ENCODE measurements at regions not wholly inside any gene's neighbourhood (a gene's known extent, or its start where the extent isn't known, plus 50 kb on each side); places are given as distances from the start of the nearest gene placed in this dataset.

DNA sequence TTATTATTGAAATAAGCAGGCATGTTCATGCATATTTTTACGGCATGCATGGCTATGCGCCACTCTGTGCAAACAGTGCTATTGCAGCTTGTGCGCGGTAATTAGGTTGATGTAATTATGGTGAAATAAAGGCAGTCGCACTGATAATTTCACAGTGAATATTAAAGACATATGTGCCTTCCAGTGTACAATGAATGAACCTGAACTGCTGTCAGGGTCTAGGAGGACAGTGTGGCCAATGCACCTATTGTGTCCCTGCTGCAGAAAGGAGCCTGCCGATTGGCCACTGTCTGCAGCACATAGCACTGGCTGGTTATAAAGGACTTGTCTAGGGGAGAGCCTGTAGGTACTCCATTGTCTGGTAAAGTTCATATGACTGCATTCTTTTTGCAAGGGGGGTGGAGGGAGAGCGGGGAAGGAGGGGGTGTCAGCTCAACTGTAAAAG lies 340.4 kb downstream of the USP25 start:
- peaks cover under 1% of the 10 kb centered on the region for H3K27me3 Mint-ChIP-seq (ENCODE audit: insufficient read depth, low read depth, poor library complexity)
- no peak overlapping the region for H3K27ac Mint-ChIP-seq
- H3K27me3 ChIP-seq (ENCODE audit: insufficient read depth): no peaks in the 10 kb centered on the region
- H3K4me3 Mint-ChIP-seq: no peak overlapping the region
- no peaks in the 10 kb centered on the region for H3K36me3 Mint-ChIP-seq (ENCODE audit: low read depth)
- no peak for DNase-seq (ENCODE audit: low spot score)
- no peak overlapping the region for H3K4me2 ChIP-seq
- H3K4me1 ChIP-seq (ENCODE audit: insufficient read depth): 0 out of 2 replicates have a peak, but pooled peaks cover 6% of the 10 kb centered on the region
- H3K4me3 ChIP-seq: no peak overlapping the region
- H3F3A ChIP-seq (replicated peaks; ENCODE audit: low read depth): no peaks in the 10 kb centered on the region
- H3K4me1 Mint-ChIP-seq: peaks cover 11% of the 10 kb centered on the region
- H4K20me1 ChIP-seq (replicated peaks; ENCODE audit: insufficient read depth): no peaks in the 10 kb centered on the region
- no peak overlapping the region for H3K27ac ChIP-seq (ENCODE audit: low read depth)
- H3K36me3 ChIP-seq (ENCODE audit: insufficient read depth): no peaks in the 10 kb centered on the region
- H2AFZ ChIP-seq: peak overlapping the region; percentile 67; the same call in 1 of the 2 replicates
- ATAC-seq: peak; percentile 60
- no peaks in the 10 kb centered on the region for H3K9me3 Mint-ChIP-seq
- TF ChIP-seq ZNF331 (CRISPR knock-in tag; IDR thresholded peaks at IDR 0.05; ENCODE audit: low read depth) (no peak), EZH2 (IDR thresholded peaks at IDR 0.05; ENCODE audit: low read depth, unreplicated experiment) (no peak), ETS1 (IDR thresholded peaks at IDR 0.05) (no peak), STAT1 (IDR thresholded peaks at IDR 0.05; ENCODE audit: unreplicated experiment) (no peak), CTCF (conservative IDR thresholded peaks at IDR 0.05; ENCODE audit: low read depth in 2 of 2) (no peak), CREB1 (CRISPR knock-in tag; IDR thresholded peaks at IDR 0.05; ENCODE audit: low read depth) (no peak), EZH2phosphoT487 (IDR thresholded peaks at IDR 0.05; ENCODE audit: unreplicated experiment) (no peak)
- TF ChIP-seq, protein P1, sequence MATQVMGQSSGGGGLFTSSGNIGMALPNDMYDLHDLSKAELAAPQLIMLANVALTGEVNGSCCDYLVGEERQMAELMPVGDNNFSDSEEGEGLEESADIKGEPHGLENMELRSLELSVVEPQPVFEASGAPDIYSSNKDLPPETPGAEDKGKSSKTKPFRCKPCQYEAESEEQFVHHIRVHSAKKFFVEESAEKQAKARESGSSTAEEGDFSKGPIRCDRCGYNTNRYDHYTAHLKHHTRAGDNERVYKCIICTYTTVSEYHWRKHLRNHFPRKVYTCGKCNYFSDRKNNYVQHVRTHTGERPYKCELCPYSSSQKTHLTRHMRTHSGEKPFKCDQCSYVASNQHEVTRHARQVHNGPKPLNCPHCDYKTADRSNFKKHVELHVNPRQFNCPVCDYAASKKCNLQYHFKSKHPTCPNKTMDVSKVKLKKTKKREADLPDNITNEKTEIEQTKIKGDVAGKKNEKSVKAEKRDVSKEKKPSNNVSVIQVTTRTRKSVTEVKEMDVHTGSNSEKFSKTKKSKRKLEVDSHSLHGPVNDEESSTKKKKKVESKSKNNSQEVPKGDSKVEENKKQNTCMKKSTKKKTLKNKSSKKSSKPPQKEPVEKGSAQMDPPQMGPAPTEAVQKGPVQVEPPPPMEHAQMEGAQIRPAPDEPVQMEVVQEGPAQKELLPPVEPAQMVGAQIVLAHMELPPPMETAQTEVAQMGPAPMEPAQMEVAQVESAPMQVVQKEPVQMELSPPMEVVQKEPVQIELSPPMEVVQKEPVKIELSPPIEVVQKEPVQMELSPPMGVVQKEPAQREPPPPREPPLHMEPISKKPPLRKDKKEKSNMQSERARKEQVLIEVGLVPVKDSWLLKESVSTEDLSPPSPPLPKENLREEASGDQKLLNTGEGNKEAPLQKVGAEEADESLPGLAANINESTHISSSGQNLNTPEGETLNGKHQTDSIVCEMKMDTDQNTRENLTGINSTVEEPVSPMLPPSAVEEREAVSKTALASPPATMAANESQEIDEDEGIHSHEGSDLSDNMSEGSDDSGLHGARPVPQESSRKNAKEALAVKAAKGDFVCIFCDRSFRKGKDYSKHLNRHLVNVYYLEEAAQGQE (IDR thresholded peaks at IDR 0.05; ENCODE audit: unreplicated experiment): no peak
- H3K9me2 ChIP-seq (ENCODE audit: insufficient read depth): no peaks in the 10 kb centered on the region
- H3K79me2 ChIP-seq (replicated peaks; ENCODE audit: insufficient read depth): no peaks in the 10 kb centered on the region

DNA sequence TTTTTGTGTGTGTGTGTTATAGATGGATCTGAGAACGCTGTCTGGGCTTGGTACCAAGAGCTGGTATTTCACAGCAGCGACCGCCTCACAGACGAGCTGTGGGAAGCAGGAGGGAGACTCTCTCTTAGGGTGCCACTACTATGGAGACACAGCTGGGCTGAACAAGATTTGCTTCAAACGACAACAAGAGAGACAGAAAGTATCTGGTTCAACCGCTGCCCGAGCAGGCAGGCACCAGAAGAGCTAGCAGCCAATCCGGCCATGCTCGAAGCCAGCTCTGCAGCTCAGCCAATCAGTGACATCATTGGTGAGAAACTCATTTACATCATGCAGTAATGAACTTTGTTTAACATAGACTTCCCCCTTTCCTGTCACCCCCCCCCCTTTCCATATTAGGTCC lies 341.3 kb downstream of the USP25 start:
- H3K4me3 Mint-ChIP-seq: no peak overlapping the region
- H3K27me3 ChIP-seq (ENCODE audit: insufficient read depth): no peaks in the 10 kb centered on the region
- peaks cover 11% of the 10 kb centered on the region for H3K4me1 Mint-ChIP-seq
- 0 out of 2 replicates have a peak, but pooled peaks cover 6% of the 10 kb centered on the region for H3K4me1 ChIP-seq (ENCODE audit: insufficient read depth)
- no peak overlapping the region for H3K27ac Mint-ChIP-seq
- H2AFZ ChIP-seq: peak overlapping the region; percentile 79; the same call in 1 of the 2 replicates
- H3K4me3 ChIP-seq: no peak overlapping the region
- no peaks in the 10 kb centered on the region for H3K9me2 ChIP-seq (ENCODE audit: insufficient read depth)
- H3F3A ChIP-seq (replicated peaks; ENCODE audit: low read depth): no peaks in the 10 kb centered on the region
- no peaks in the 10 kb centered on the region for H4K20me1 ChIP-seq (replicated peaks; ENCODE audit: insufficient read depth)
- ATAC-seq (peak; percentile 48), DNase-seq (ENCODE audit: low spot score) (peak; percentile 21)
- H3K9me3 Mint-ChIP-seq: no peaks in the 10 kb centered on the region
- no peak overlapping the region for H3K4me2 ChIP-seq
- H3K36me3 ChIP-seq (ENCODE audit: insufficient read depth): no peaks in the 10 kb centered on the region
- no peak overlapping the region for H3K27ac ChIP-seq (ENCODE audit: low read depth)
- no peaks in the 10 kb centered on the region for H3K36me3 Mint-ChIP-seq (ENCODE audit: low read depth)
- no peaks in the 10 kb centered on the region for H3K79me2 ChIP-seq (replicated peaks; ENCODE audit: insufficient read depth)
- H3K27me3 Mint-ChIP-seq (ENCODE audit: insufficient read depth, low read depth, poor library complexity): no peaks in the 10 kb centered on the region
- TF ChIP-seq EZH2phosphoT487 (IDR thresholded peaks at IDR 0.05; ENCODE audit: unreplicated experiment) (no peak), ZNF114 (CRISPR knock-in tag; IDR thresholded peaks at IDR 0.05) (no peak)

All from GM23338 (cell line).